ENCODE measurements at regions not wholly inside any gene's neighbourhood (a gene's known extent, or its start where the extent isn't known, plus 50 kb on each side); places are given as distances from the start of the nearest gene placed in this dataset.

GRCh38 chrX:36562986-36563385 lies 445.2 kb upstream of the FAM47C start:
- Histone ChIP-seq H3K4me3 (replicated peaks; ENCODE audit: low read depth, low read length) (no peak overlapping the region), H3K36me3 (ENCODE audit: control insufficient read depth, insufficient read depth, low read length) (no peaks in the 10 kb centered on the region), H3K27me3 (replicated peaks; ENCODE audit: control insufficient read depth, insufficient read depth, low read length) (no peaks in the 10 kb centered on the region)
- no peak for DNase-seq (ENCODE audit: extremely low read depth, insufficient read length)
- no peak for TF ChIP-seq CTCF (IDR thresholded peaks at IDR 0.05; ENCODE audit: insufficient read depth, low read length, poor library complexity, severe bottlenecking)

- DNase-seq (ENCODE audit: extremely low read depth, insufficient read length): no peak
- Histone ChIP-seq H3K4me3 (replicated peaks; ENCODE audit: low read depth, low read length) (no peak overlapping the region), H3K36me3 (ENCODE audit: control insufficient read depth, insufficient read depth, low read length) (no peaks in the 10 kb centered on the region), H3K27me3 (replicated peaks; ENCODE audit: control insufficient read depth, insufficient read depth, low read length) (no peaks in the 10 kb centered on the region)
- no peak for TF ChIP-seq CTCF (IDR thresholded peaks at IDR 0.05; ENCODE audit: insufficient read depth, low read length, poor library complexity, severe bottlenecking)
These were observed 439.2 kb upstream of the FAM47C start for GRCh38 chrX:36568946-36569345.

- no peak overlapping the region for H3K4me3 ChIP-seq (replicated peaks; ENCODE audit: low read depth, low read length)
- TF ChIP-seq CTCF (IDR thresholded peaks at IDR 0.05; ENCODE audit: insufficient read depth, low read length, poor library complexity, severe bottlenecking): no peak
- no peaks in the 10 kb centered on the region for H3K36me3 ChIP-seq (ENCODE audit: control insufficient read depth, insufficient read depth, low read length)
- no peak for DNase-seq (ENCODE audit: extremely low read depth, insufficient read length)
- H3K27me3 ChIP-seq (replicated peaks; ENCODE audit: control insufficient read depth, insufficient read depth, low read length): no peaks in the 10 kb centered on the region
These were observed 434.4 kb upstream of the FAM47C start for GRCh38 chrX:36573720-36574119.

GRCh38 chrX:36575670-36576069 lies 432.5 kb upstream of the FAM47C start:
- no peaks in the 10 kb centered on the region for H3K27me3 ChIP-seq (replicated peaks; ENCODE audit: control insufficient read depth, insufficient read depth, low read length)
- DNase-seq (ENCODE audit: extremely low read depth, insufficient read length): no peak
- no peak overlapping the region for H3K4me3 ChIP-seq (replicated peaks; ENCODE audit: low read depth, low read length)
- H3K36me3 ChIP-seq (ENCODE audit: control insufficient read depth, insufficient read depth, low read length): no peaks in the 10 kb centered on the region
- TF ChIP-seq CTCF (IDR thresholded peaks at IDR 0.05; ENCODE audit: insufficient read depth, low read length, poor library complexity, severe bottlenecking): no peak

- Histone ChIP-seq H3K36me3 (ENCODE audit: control insufficient read depth, insufficient read depth, low read length) (no peaks in the 10 kb centered on the region), H3K4me3 (replicated peaks; ENCODE audit: low read depth, low read length) (no peak overlapping the region), H3K27me3 (replicated peaks; ENCODE audit: control insufficient read depth, insufficient read depth, low read length) (no peaks in the 10 kb centered on the region)
- DNase-seq (ENCODE audit: extremely low read depth, insufficient read length): no peak
- no peak for TF ChIP-seq CTCF (IDR thresholded peaks at IDR 0.05; ENCODE audit: insufficient read depth, low read length, poor library complexity, severe bottlenecking)
These were observed 431.2 kb upstream of the FAM47C start for GRCh38 chrX:36577006-36577405.

GRCh38 chrX:36581030-36581429 lies 427.1 kb upstream of the FAM47C start:
- Histone ChIP-seq H3K4me3 (replicated peaks; ENCODE audit: low read depth, low read length) (no peak overlapping the region), H3K36me3 (ENCODE audit: control insufficient read depth, insufficient read depth, low read length) (no peaks in the 10 kb centered on the region), H3K27me3 (replicated peaks; ENCODE audit: control insufficient read depth, insufficient read depth, low read length) (no peaks in the 10 kb centered on the region)
- no peak for DNase-seq (ENCODE audit: extremely low read depth, insufficient read length)
- TF ChIP-seq CTCF (IDR thresholded peaks at IDR 0.05; ENCODE audit: insufficient read depth, low read length, poor library complexity, severe bottlenecking): no peak

Measured in GM06990 (cell line).